NCI-H1105 treated with DMSO at 0.1 percent for 48 hours (cell line): ENCODE measurements at regions not wholly inside any gene's neighbourhood (a gene's known extent, or its start where the extent isn't known, plus 50 kb on each side); places are given as distances from the start of the nearest gene placed in this dataset.
"Not testable (repeated sequence)": the region's sequence is repeated elsewhere in the genome, so short reads cannot be mapped to it uniquely, and the experiment has no call there.

Experiments
- DNase-seq: peaks from one replicate; lab custom pipeline; 2025; lab: John Stamatoyannopoulos, UW

- no peak for DNase-seq
Measured at GRCh38 chr20:17836303-17836861, 132.2 kb downstream of the SNX5 start.

- DNase-seq, result no peak
Measured at GRCh38 chr20:17835934-17836300, 132.7 kb downstream of the SNX5 start.

- DNase-seq, result no peak
Measured at GRCh38 chr20:17835240-17835933, 133.2 kb downstream of the SNX5 start.

- no peak for DNase-seq
Measured at GRCh38 chr20:17834804-17835203, 133.8 kb downstream of the SNX5 start.

GRCh38 chr20:17833036-17833674 is 133.4 kb downstream of the BANF2 start:
- no peak for DNase-seq

- DNase-seq, result no peak
Measured at GRCh38 chr20:17832236-17832915, 132.6 kb downstream of the BANF2 start.

- DNase-seq, result no peak
Measured at GRCh38 chr20:17828598-17829144, 128.9 kb downstream of the BANF2 start.

GRCh38 chr20:17827759-17828559 is 128.2 kb downstream of the BANF2 start:
- DNase-seq, result no peak

GRCh38 chr20:17827079-17827478 is 127.3 kb downstream of the BANF2 start:
- DNase-seq, result no peak

GRCh38 chr20:17825960-17826843 is 126.4 kb downstream of the BANF2 start:
- no peak for DNase-seq

- DNase-seq, result no peak
Measured at GRCh38 chr20:17825252-17825959, 125.6 kb downstream of the BANF2 start.

GRCh38 chr20:17824676-17825251 is 125.0 kb downstream of the BANF2 start:
- DNase-seq, result no peak

GRCh38 chr20:17823409-17824144 is 123.8 kb downstream of the BANF2 start:
- no peak for DNase-seq

- DNase-seq, result no peak
Measured at GRCh38 chr20:17822540-17823408, 123.0 kb downstream of the BANF2 start.

GRCh38 chr20:17822039-17822438 is 122.3 kb downstream of the BANF2 start:
- DNase-seq, result no peak

- DNase-seq, result not testable (repeated sequence)
Measured at GRCh38 chr20:17821606-17822005, 121.8 kb downstream of the BANF2 start.

- DNase-seq, result no peak
Measured at GRCh38 chr20:17819395-17820093, 119.8 kb downstream of the BANF2 start.
